ENCODE measurements at regions not wholly inside any gene's neighbourhood (a gene's known extent, or its start where the extent isn't known, plus 50 kb on each side); places are given as distances from the start of the nearest gene placed in this dataset.
A peak's percentile ranks its signal among the peaks of the same experiment; 100 is the strongest.
"Not testable (repeated sequence)": the region's sequence is repeated elsewhere in the genome, so short reads cannot be mapped to it uniquely, and the experiment has no call there.

- no peak for DNase-seq (ENCODE audit: extremely low read depth in 1 of 11, low read depth in 9 of 11, low spot score in 4 of 11)
Measured at GRCh38 chr10:8830876-8831275, 776.4 kb downstream of the GATA3 start.

GRCh38 chr10:8835453-8836167 is 781.1 kb downstream of the GATA3 start:
- no peak for DNase-seq (ENCODE audit: extremely low read depth in 1 of 11, low read depth in 9 of 11, low spot score in 4 of 11)

- no peak for DNase-seq (ENCODE audit: extremely low read depth in 1 of 11, low read depth in 9 of 11, low spot score in 4 of 11)
Measured at GRCh38 chr10:8840356-8840755, 785.9 kb downstream of the GATA3 start.

- no peak for DNase-seq (ENCODE audit: extremely low read depth in 1 of 11, low read depth in 9 of 11, low spot score in 4 of 11)
Measured at GRCh38 chr10:8844141-8844540, 789.7 kb downstream of the GATA3 start.

- no peak for DNase-seq (ENCODE audit: extremely low read depth in 1 of 11, low read depth in 9 of 11, low spot score in 4 of 11)
Measured at GRCh38 chr10:8852546-8852945, 798.1 kb downstream of the GATA3 start.

- no peak for DNase-seq (ENCODE audit: extremely low read depth in 1 of 11, low read depth in 9 of 11, low spot score in 4 of 11)
Measured at GRCh38 chr10:8853048-8853447, 798.6 kb downstream of the GATA3 start.

- not testable (repeated sequence) for DNase-seq (ENCODE audit: extremely low read depth in 1 of 11, low read depth in 9 of 11, low spot score in 4 of 11)
Measured at GRCh38 chr10:8868924-8869323, 814.4 kb downstream of the GATA3 start.

DNA sequence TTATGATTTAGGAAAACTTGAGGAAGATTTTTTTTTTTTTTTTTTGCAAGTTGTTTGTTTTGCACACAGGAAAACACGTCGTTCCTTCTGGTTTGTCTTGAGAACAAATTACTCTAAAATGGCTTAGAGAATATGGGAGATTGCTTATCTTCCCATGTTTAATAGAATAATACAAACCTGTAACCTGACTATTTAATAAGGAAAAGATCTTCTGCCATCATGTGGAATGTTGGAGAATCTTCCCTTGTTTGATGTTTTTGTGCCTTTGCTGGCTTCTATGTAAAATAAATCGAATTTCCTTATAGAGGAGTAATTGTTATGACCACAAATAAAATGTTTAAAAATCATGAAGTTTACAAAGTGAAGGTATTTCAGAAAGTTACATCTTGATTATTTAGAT is 818.8 kb downstream of the GATA3 start:
- no peak for DNase-seq (ENCODE audit: extremely low read depth in 1 of 11, low read depth in 9 of 11, low spot score in 4 of 11)

GRCh38 chr10:8874268-8874667 is 819.8 kb downstream of the GATA3 start:
- no peak for DNase-seq (ENCODE audit: extremely low read depth in 1 of 11, low read depth in 9 of 11, low spot score in 4 of 11)

DNA sequence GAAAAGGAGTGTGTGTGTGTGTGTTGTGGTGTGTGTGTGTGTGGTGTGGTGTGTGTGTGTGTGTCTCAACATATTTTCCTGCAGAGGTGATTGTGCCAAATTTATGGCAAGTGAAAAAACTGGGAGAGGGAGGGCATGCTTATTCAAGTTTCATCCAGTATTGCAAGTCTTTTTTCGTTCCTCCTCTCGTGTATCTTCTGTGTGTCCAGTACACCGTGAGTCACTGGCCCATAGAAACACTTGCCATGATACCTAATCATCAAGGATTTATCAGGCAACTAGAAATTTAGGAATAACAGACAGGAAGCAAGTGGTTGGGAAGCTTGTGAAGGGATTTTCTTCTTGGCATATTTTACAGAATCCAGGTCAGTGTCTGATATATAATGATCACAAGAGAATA is 820.5 kb downstream of the GATA3 start:
- DNase-seq (ENCODE audit: extremely low read depth in 1 of 11, low read depth in 9 of 11, low spot score in 4 of 11), result no peak

DNA sequence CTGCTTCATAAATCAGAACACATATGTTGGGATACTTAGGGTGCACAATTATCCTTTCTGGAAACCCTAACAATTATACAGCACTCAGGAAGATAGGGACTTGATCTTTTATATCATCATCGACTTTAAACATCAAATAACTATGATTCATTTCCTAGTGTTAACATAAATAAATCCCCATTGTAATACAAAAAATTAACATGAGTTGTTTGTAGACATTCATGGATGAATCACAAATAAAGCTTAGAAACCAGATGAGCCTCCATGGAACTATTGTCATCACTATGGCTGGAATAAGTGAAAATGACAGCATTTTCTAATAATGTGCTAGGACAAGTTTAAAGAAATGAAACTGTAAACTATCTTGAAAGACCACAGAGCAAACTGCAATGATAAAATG is 821.7 kb downstream of the GATA3 start:
- no peak for DNase-seq (ENCODE audit: extremely low read depth in 1 of 11, low read depth in 9 of 11, low spot score in 4 of 11)

- DNase-seq (ENCODE audit: extremely low read depth in 1 of 11, low read depth in 9 of 11, low spot score in 4 of 11), result no peak
Measured at GRCh38 chr10:8889538-8889937, 835.0 kb downstream of the GATA3 start.

DNA sequence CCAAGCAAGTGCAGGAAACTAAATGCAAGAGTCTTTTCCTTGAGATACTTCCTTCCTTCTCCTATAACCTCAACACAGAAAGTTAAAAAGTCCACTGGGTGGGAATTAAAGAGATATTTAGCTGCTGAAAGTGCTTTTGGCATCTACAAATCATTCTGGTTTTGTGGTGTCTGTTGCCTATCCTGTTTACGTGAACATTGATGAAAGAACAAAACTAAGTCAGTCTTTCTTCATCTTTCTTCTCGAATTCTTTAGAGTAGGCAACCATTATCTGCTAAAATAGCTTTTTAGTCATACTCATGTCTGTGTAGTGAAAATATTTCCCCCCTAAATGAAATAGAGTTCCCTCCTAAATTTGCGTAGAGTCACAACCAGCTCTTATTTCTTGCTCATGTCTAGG is 838.6 kb downstream of the GATA3 start:
- DNase-seq (ENCODE audit: extremely low read depth in 1 of 11, low read depth in 9 of 11, low spot score in 4 of 11), result no peak

GRCh38 chr10:8894148-8894547 is 839.7 kb downstream of the GATA3 start:
- no peak for DNase-seq (ENCODE audit: extremely low read depth in 1 of 11, low read depth in 9 of 11, low spot score in 4 of 11)

- no peak for DNase-seq (ENCODE audit: extremely low read depth in 1 of 11, low read depth in 9 of 11, low spot score in 4 of 11)
Measured at GRCh38 chr10:8897769-8898168, 843.3 kb downstream of the GATA3 start.

DNA sequence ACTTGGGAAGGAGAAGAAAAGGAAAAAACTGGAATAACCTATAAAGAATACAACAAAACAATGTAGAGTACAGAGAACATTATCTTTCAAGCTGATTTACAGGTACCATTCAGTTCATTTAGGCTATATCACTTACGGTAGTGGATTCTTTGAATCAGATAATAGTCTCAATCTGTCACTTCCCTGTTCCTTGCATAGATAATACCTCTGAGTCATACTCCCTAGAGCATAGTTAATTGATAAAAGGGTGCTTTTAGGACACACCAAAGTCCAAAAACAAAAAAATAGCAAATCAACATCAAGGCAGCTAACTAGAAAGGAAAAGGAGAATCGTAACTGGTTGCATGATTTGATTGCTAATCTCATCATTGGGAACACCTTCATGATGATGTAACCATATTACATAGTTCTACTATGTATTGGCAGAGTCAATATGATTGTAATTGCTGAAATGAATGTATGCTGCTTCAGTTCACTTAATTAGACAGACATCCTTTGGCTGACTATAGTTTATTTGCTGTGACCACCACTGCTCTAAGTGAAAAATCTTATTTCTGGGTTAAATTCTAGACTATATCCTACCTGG is 844.4 kb downstream of the GATA3 start:
- no peak for DNase-seq (ENCODE audit: extremely low read depth in 1 of 11, low read depth in 9 of 11, low spot score in 4 of 11)

GRCh38 chr10:8902926-8903325 is 848.4 kb downstream of the GATA3 start:
- DNase-seq (ENCODE audit: extremely low read depth in 1 of 11, low read depth in 9 of 11, low spot score in 4 of 11), result no peak

DNA sequence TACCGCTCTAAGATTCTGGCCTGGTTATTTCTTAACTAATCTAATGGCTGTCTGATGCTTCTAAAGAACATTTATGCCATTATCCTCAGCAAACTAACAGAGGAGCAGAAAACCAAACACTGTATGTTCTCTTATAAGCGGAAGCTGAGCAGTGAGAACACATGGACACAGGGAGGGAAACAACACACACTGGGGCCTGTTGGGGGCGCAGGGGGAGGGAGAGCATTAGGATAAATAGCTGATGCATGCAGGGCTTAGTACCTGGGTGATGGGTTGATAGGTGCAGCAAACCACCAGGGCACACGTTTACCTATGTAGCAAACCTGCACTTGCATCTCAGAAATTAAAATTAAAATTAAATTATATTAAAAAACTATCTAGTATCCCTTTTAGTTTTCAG is 853.5 kb downstream of the GATA3 start:
- no peak for DNase-seq (ENCODE audit: extremely low read depth in 1 of 11, low read depth in 9 of 11, low spot score in 4 of 11)

- DNase-seq (ENCODE audit: extremely low read depth in 1 of 11, low read depth in 9 of 11, low spot score in 4 of 11), result no peak
Measured at GRCh38 chr10:8910314-8910713, 855.8 kb downstream of the GATA3 start.

DNA sequence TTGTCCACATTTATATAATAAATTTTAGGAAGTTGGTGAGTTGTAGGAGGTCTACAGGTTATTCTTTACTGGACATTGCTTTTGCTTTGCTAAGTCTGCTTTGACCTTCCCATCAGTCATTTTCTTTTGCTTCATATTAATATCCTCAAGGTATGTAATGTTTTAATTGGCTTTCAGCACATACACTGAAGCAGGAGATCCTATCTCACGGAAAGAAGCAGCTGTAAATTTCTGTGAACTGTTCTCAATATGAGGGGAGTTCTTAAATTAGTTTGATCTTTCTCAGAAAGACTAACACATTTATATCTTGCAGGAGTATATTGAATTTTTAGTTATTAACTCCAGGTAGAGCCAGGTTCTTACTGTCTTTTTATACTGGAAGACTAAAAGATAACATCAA is 856.5 kb downstream of the GATA3 start:
- DNase-seq (ENCODE audit: extremely low read depth in 1 of 11, low read depth in 9 of 11, low spot score in 4 of 11), result no peak

DNA sequence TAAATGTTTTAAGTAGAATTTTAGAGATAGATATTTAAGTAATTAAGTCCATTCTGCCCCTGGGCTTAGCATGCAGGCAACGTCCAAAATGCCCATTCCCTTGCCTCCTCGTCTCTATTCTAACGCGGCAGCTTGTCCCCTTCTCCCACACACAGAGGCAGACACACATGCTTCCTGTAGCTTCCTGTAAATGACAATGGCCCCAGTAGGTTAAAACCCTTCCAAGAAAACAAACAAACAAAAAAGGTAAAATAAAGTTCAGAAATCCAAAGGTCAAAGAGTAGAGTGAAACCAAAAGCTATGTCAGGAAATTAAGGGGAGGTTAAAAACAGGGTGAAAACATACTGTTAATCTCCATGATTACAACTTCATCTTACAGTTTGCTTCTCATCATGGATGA is 857.6 kb downstream of the GATA3 start:
- peak in 2 of 11 donors; percentile 21 to 29 for DNase-seq (ENCODE audit: extremely low read depth in 1 of 11, low read depth in 9 of 11, low spot score in 4 of 11)

Measured in renal cortex interstitium (tissue), 11 donors.